ENCODE measurements at regions not wholly inside any gene's neighbourhood (a gene's known extent, or its start where the extent isn't known, plus 50 kb on each side); places are given as distances from the start of the nearest gene placed in this dataset.

GRCh38 chr14:23694949-23695663 lies 58.9 kb downstream of the DHRS2 start:
- H3K27ac ChIP-seq: no peak overlapping the region
- TF ChIP-seq CTCF (IDR thresholded peaks at IDR 0.05): no peak
- peak overlapping the region; percentile 41 for H3K4me3 ChIP-seq
- intact Hi-C loops (cut with DNase I; ENCODE audit: low total_unique reads): no loop called here
- H3K9me3 ChIP-seq: peaks cover 0 to 3% (median 0%) of the 10 kb centered on the region in 3 donors
- no peaks in the 10 kb centered on the region for H3K27me3 ChIP-seq
- peak in 1 of 2 donors; percentile 25 for DNase-seq
- H3K36me3 ChIP-seq: no peaks in the 10 kb centered on the region
- peaks cover 7 to 26% (median 12%) of the 10 kb centered on the region in 4 donors for H3K4me1 ChIP-seq

GRCh38 chr14:23695664-23695999 lies 59.5 kb downstream of the DHRS2 start:
- TF ChIP-seq CTCF (IDR thresholded peaks at IDR 0.05): no peak

DNA sequence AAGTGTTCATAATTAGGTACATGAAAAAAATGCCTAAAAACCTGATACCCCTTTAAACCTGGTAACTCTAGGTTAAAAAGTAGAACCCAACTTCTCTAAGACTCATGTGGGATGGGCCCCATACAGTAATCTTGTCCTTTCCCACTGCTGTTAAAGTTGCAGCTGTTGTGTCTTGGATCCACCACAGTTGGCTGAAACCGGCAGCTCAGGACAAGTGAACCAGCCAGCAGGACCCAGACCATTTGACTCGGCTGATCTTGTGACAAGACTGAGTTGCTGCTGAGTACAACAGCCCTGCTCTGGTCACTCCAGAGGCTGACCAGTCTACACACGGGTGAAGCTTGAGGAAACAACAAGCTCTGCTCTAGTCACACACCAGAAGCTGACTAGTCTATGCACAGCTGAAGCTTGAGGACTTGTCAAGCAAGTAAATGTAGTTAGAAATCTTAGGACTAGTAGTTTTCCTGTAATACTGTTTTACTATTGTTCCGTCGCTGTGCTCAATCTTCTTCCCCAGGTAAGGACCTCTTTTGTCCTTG lies 60.6 kb downstream of the DHRS2 start:
- Histone ChIP-seq H3K27ac (no peak overlapping the region), H3K4me3 (no peak overlapping the region), H3K4me1 (peaks cover 7 to 26% (median 12%) of the 10 kb centered on the region in 4 donors), H3K27me3 (no peaks in the 10 kb centered on the region), H3K36me3 (no peaks in the 10 kb centered on the region), H3K9me3 (no peaks in the 10 kb centered on the region)
- TF ChIP-seq CTCF (IDR thresholded peaks at IDR 0.05): no peak
- intact Hi-C loops (cut with DNase I; ENCODE audit: low total_unique reads): no loop called here
- no peak for DNase-seq

More at GRCh38 chr14:23695664-23695999, 59.5 kb downstream of the DHRS2 start:
- Histone ChIP-seq H3K4me1 (peaks cover 7 to 26% (median 12%) of the 10 kb centered on the region in 4 donors), H3K36me3 (no peaks in the 10 kb centered on the region), H3K27ac (no peak overlapping the region), H3K9me3 (no peaks in the 10 kb centered on the region), H3K27me3 (no peaks in the 10 kb centered on the region), H3K4me3 (peak overlapping the region; percentile 41)
- no peak for DNase-seq
- intact Hi-C loops (cut with DNase I; ENCODE audit: low total_unique reads): no loop called here

- DNase-seq: no peak
- no peak overlapping the region for H3K4me3 ChIP-seq
- H3K36me3 ChIP-seq: no peaks in the 10 kb centered on the region
- no peaks in the 10 kb centered on the region for H3K9me3 ChIP-seq
- intact Hi-C loops (cut with DNase I; ENCODE audit: low total_unique reads): no loop called here
- no peak for TF ChIP-seq CTCF (IDR thresholded peaks at IDR 0.05)
- H3K27ac ChIP-seq: no peak overlapping the region
- H3K4me1 ChIP-seq: peaks cover 7 to 26% (median 12%) of the 10 kb centered on the region in 4 donors
- H3K27me3 ChIP-seq: no peaks in the 10 kb centered on the region
Measured at GRCh38 chr14:23697680-23698079, 61.5 kb downstream of the DHRS2 start.

DNA sequence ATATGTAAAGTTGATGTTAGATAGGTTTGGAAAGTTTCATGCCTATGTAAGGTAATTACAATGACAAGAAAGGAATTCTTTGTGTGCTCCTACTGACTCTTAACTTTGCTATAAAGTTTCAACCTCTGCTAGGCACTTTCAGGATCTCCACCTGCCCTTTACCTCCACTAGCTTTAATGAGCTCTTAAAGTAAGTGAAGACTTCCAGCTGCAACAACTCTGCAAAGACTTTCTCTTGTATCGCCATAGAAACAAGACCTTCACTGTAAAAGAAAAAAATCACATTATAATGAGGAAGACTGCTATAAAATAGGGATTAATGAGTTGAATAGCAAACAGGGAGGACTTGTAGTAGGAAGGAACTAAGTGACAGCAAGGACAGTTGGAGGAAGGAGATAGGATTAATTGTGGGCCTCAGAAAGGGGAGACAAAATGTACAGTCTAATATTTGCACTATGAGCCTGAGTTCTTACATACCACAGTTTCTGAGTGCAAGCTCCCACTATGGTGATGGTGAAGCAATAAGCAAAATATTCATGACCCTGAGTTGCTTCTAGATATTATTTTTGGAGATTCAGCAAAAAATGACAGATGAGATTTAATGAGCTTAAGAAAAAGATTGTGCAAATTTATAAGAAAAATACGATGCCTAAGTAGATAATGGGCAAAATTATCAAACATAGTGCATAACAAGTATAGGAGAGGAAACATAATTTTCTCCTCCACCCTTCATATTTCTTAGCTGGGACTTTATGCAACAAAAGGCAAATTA lies 66.7 kb downstream of the DHRS2 start:
- intact Hi-C loops (cut with DNase I; ENCODE audit: low total_unique reads): no loop called here
- Histone ChIP-seq H3K9me3 (no peaks in the 10 kb centered on the region), H3K27me3 (no peaks in the 10 kb centered on the region), H3K4me1 (no peaks in the 10 kb centered on the region), H3K27ac (no peak overlapping the region), H3K36me3 (no peaks in the 10 kb centered on the region), H3K4me3 (no peak overlapping the region)
- no peak for TF ChIP-seq CTCF (IDR thresholded peaks at IDR 0.05)
- DNase-seq: no peak
